ENCODE measurements at regions not wholly inside any gene's neighbourhood (a gene's known extent, or its start where the extent isn't known, plus 50 kb on each side); places are given as distances from the start of the nearest gene placed in this dataset.

DNA sequence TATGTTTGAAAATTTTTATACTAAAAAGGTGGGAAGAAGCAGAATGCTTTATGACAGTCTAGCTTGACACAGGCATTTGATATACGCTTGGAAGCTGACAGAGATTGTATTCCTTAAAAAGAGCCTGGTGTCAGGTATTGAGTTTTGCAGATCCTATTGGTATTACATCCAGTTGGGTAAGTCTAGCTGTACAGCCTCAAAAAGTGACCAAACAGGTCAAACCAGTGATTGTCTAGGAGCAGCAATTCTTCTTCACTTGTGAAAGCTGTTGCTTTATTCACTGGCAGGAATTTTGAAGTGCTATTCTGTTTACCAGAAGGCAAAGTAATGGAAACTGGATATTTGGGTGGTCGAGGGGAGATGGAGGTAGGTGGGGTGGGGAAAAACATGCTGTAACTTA lies 77.5 kb downstream of the UCHL1 start:
- no peaks in the 10 kb centered on the region for H3K9me3 ChIP-seq (replicated peaks; ENCODE audit: control insufficient read depth, insufficient read depth, low read length)
- no peak overlapping the region for H3K9ac ChIP-seq (ENCODE audit: control insufficient read depth, insufficient read depth, low read length)
- H3K27ac ChIP-seq (ENCODE audit: control insufficient read depth, insufficient read depth), result no peak overlapping the region
- no peaks in the 10 kb centered on the region for H3K4me1 ChIP-seq (ENCODE audit: control insufficient read depth, insufficient read depth, low read length)
- no peaks in the 10 kb centered on the region for H3K79me2 ChIP-seq (ENCODE audit: control insufficient read depth, insufficient read depth, low read length)
- no peaks in the 10 kb centered on the region for H4K20me1 ChIP-seq (ENCODE audit: control insufficient read depth, insufficient read depth)
- H2AFZ ChIP-seq (ENCODE audit: control insufficient read depth, low read depth, low read length), result no peak overlapping the region
- no peak for ATAC-seq
- FAIRE-seq, result no peak
- TF ChIP-seq SMC3 (IDR thresholded peaks at IDR 0.05; ENCODE audit: borderline replicate concordance, low read length), result no peak
- no peak for TF ChIP-seq RAD21 (IDR thresholded peaks at IDR 0.05; ENCODE audit: insufficient read depth, low read depth, low read length)
- TF ChIP-seq TBL1XR1 (IDR thresholded peaks at IDR 0.05; ENCODE audit: low read depth, low read length), result no peak
- TF ChIP-seq SMARCA5 (IDR thresholded peaks at IDR 0.05), result no peak
- TF ChIP-seq RUNX3 (IDR thresholded peaks at IDR 0.05; ENCODE audit: low read length), result no peak
- TF ChIP-seq SREBF1 (IDR thresholded peaks at IDR 0.05; ENCODE audit: low read length), result no peak
- no peak for TF ChIP-seq TCF7 (IDR thresholded peaks at IDR 0.05; ENCODE audit: borderline replicate concordance)
- TF ChIP-seq KLF5 (IDR thresholded peaks at IDR 0.05; ENCODE audit: partially characterized antibody), result no peak
- no peak for TF ChIP-seq SIN3A (IDR thresholded peaks at IDR 0.05; ENCODE audit: low read depth, low read length)
- no peak for TF ChIP-seq ATF7 (IDR thresholded peaks at IDR 0.05; ENCODE audit: low read depth)
- TF ChIP-seq E4F1 (IDR thresholded peaks at IDR 0.05; ENCODE audit: borderline replicate concordance, partially characterized antibody), result no peak
- no peak for TF ChIP-seq IKZF1 (conservative IDR thresholded peaks at IDR 0.05)
- no peak for TF ChIP-seq ATF2 (IDR thresholded peaks at IDR 0.05; ENCODE audit: low read length)
- no peak for TF ChIP-seq SRF (IDR thresholded peaks at IDR 0.05; ENCODE audit: low read depth in 2 of 2, low read length in 2 of 2)
- TF ChIP-seq ZNF217 (IDR thresholded peaks at IDR 0.05), result no peak
- TF ChIP-seq STAT1 (conservative IDR thresholded peaks at IDR 0.05), result no peak
- no peak for TF ChIP-seq PAX5 (IDR thresholded peaks at IDR 0.05; ENCODE audit: borderline replicate concordance, low read depth, low read length)
- TF ChIP-seq, protein P1, sequence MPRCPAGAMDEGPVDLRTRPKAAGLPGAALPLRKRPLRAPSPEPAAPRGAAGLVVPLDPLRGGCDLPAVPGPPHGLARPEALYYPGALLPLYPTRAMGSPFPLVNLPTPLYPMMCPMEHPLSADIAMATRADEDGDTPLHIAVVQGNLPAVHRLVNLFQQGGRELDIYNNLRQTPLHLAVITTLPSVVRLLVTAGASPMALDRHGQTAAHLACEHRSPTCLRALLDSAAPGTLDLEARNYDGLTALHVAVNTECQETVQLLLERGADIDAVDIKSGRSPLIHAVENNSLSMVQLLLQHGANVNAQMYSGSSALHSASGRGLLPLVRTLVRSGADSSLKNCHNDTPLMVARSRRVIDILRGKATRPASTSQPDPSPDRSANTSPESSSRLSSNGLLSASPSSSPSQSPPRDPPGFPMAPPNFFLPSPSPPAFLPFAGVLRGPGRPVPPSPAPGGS (IDR thresholded peaks at IDR 0.05; ENCODE audit: borderline replicate concordance, insufficient read depth, low read depth, low read length, poor library complexity, severe bottlenecking), result no peak
- 32% methylated on average over 2 of the region's 2 CpGs for WGBS (ENCODE audit: insufficient coverage, insufficient replicate concordance, low lambda C conversion rate, missing lambda C conversion rate)
- H3K36me3 ChIP-seq (ENCODE audit: control insufficient read depth in 2 of 2, insufficient read depth in 2 of 2, low read length in 1 of 2), result no peaks in the 10 kb centered on the region
- CTCF ChIA-PET, result interaction anchor here (0.6 kb wide), 1 partner anchor 12 kb away, joined by 3 read pairs; no protein-coding TSS in a partner anchor
- RAD21 ChIA-PET (ENCODE audit: unreplicated experiment), result no interaction called here
- SMC1A ChIA-PET (ENCODE audit: uncharacterized antibody, unreplicated experiment), result no interaction called here
- BruUV-seq (replicated peaks), result no TSS peak
- no peak overlapping the region for H3K4me3 ChIP-seq
- intact Hi-C loops (cut with micrococcal nuclease; ENCODE audit: unreplicated experiment), result no loop called here
- no peak for DNase-seq (ENCODE audit: low read depth, low spot score)
- in situ Hi-C loops (cut with MboI), result no loop called here
- no peak overlapping the region for H3K4me2 ChIP-seq (ENCODE audit: control insufficient read depth, insufficient read depth)
- H3K27me3 ChIP-seq (replicated peaks in 1 of 2; ENCODE audit: control insufficient read depth in 2 of 2, insufficient read depth in 2 of 2, low read length in 1 of 2), result no peaks in the 10 kb centered on the region
- POLR2A ChIA-PET, result no interaction called here
